ENCODE measurements at regions not wholly inside any gene's neighbourhood (a gene's known extent, or its start where the extent isn't known, plus 50 kb on each side); places are given as distances from the start of the nearest gene placed in this dataset.

DNA sequence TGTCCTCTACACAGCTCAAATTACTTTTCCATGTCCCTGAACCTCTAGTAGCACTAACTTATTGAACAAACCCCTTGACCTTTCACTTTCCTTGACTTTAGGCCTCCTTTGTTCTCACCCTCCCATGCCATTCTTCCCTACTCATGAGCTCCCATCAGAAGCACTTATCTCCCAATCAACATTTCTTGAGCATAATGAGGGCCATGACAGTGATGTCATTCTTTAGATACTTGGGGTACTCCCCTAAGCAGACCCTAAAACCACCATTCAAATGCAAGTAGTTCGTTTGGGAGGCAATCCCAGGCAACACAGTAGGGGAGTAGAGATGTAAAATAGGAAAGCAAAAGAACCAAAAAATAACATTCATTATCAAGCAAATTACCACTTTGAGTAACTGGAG, 115.9 kb upstream of the ARHGAP28 start:
- TF ChIP-seq, protein P1, sequence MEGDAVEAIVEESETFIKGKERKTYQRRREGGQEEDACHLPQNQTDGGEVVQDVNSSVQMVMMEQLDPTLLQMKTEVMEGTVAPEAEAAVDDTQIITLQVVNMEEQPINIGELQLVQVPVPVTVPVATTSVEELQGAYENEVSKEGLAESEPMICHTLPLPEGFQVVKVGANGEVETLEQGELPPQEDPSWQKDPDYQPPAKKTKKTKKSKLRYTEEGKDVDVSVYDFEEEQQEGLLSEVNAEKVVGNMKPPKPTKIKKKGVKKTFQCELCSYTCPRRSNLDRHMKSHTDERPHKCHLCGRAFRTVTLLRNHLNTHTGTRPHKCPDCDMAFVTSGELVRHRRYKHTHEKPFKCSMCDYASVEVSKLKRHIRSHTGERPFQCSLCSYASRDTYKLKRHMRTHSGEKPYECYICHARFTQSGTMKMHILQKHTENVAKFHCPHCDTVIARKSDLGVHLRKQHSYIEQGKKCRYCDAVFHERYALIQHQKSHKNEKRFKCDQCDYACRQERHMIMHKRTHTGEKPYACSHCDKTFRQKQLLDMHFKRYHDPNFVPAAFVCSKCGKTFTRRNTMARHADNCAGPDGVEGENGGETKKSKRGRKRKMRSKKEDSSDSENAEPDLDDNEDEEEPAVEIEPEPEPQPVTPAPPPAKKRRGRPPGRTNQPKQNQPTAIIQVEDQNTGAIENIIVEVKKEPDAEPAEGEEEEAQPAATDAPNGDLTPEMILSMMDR (IDR thresholded peaks at IDR 0.05; ENCODE audit: poor library complexity, severe bottlenecking): no peak
- TF ChIP-seq EP300 (conservative IDR thresholded peaks at IDR 0.05; ENCODE audit: poor library complexity, severe bottlenecking): no peak

Data from neural cell (in vitro differentiated cells).